ENCODE measurements at regions not wholly inside any gene's neighbourhood (a gene's known extent, or its start where the extent isn't known, plus 50 kb on each side); places are given as distances from the start of the nearest gene placed in this dataset.

- no peak for TF ChIP-seq EP300 (IDR thresholded peaks at IDR 0.05; ENCODE audit: low read depth)
- TF ChIP-seq CTCF (IDR thresholded peaks at IDR 0.05), result no peak
- TF ChIP-seq POLR2AphosphoS5 (IDR thresholded peaks at IDR 0.05), result no peak
- no peak for TF ChIP-seq POLR2A (IDR thresholded peaks at IDR 0.05)
- Histone ChIP-seq H3K9me3 (no peaks in the 10 kb centered on the region), H3K4me1 (no peaks in the 10 kb centered on the region), H3K27ac (no peak overlapping the region), H3K27me3 (no peaks in the 10 kb centered on the region), H3K4me3 (no peak overlapping the region), H3K36me3 (no peaks in the 10 kb centered on the region)
- in situ Hi-C loops (cut with MboI; ENCODE audit: low pct_ligation_motif_present in 1 of 4, low pct_unique_long_range_greater_than_20kb in 1 of 4, low sequenced_read_pairs in 3 of 4) (no loop called here), intact Hi-C loops (cut with DNase I; ENCODE audit: low total_unique reads) (no loop called here)
- no peak for DNase-seq
- 47 to 62% methylated on average over 4 of the region's 4 CpGs for WGBS, 2 donors (ENCODE audit: low coverage in 1 of 2)
Observed at GRCh38 chr2:3082705-3083104, 294.9 kb downstream of the EIPR1 start.

DNA sequence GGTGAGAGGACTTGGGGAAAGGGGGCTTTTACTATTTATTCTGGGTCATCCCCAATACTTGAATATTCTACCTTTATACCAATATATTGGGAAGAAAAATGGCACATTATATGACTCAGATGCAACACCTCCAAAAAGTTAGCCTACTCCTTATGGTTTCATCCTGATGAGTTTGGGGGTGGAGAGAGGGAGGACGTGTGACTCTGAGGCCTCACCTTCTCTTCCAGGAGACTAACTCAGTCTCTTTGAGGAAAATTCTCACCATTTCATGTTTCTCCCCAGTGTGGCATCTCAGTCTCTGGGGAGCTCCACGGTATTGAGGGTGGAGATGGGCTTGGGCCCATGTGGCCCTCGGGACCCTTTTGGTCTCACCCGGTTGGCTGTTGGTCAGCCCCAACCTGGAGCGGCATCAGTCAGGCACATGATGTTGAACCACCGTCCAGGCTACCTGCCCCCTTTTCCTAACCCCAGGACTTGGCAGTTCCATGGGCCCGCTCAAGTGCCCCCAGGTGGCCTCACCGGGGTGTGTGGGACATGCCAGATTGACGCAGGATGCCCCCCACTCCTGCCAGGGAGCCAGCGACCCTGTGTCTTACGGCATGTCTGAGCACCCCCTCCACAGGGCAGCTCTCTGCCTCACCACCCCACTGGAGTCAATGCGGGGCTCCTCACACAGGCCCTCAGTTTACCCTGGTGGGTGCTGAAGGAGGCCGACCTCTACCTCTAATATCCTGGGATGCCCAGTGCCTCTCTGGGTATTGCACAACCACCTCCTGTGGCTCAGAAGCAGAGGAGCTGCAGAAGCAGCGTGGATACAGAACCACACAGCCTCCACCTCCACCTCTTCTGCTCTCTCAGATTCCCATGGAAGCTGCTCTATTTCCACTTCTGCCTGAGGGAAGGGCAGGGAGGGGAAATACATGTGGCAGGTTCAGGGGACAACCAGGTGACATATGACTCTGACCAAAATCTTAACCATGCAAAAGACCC lies 297.4 kb downstream of the EIPR1 start:
- in situ Hi-C loops (cut with MboI; ENCODE audit: low pct_ligation_motif_present in 1 of 4, low pct_unique_long_range_greater_than_20kb in 1 of 4, low sequenced_read_pairs in 3 of 4), result no loop called here
- no peak for DNase-seq
- Histone ChIP-seq H3K27me3 (no peaks in the 10 kb centered on the region), H3K4me3 (no peak overlapping the region), H3K36me3 (no peaks in the 10 kb centered on the region), H3K4me1 (no peaks in the 10 kb centered on the region), H3K9me3 (no peaks in the 10 kb centered on the region), H3K27ac (no peak overlapping the region)
- intact Hi-C loops (cut with DNase I; ENCODE audit: low total_unique reads), result no loop called here
- TF ChIP-seq EP300 (IDR thresholded peaks at IDR 0.05; ENCODE audit: low read depth) (no peak), POLR2AphosphoS5 (IDR thresholded peaks at IDR 0.05) (no peak), CTCF (IDR thresholded peaks at IDR 0.05) (no peak), POLR2A (IDR thresholded peaks at IDR 0.05) (no peak)
- WGBS, 2 donors (ENCODE audit: low coverage in 1 of 2), result 80 to 84% methylated on average over 1 to 9 of the region's 14 CpGs

DNA sequence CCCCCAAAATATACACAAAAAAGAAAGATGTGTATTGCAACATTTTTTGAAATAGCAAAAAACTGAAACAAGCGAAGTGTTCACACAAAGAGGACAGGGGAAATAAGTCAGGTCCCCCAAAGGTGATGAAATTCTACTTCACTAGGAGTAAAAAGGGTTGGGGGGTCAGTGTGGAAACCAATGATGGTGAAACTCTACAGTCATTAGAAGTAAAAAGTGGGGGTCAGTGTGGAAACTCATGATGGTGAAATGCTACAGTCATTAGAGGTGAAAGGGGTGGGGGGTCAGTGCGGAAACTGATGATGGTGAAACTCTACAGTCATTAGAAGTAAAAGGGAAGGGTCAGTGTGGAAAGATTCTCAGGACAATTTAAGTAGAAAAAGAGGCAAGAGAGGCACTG lies 298.2 kb downstream of the EIPR1 start:
- in situ Hi-C loops (cut with MboI; ENCODE audit: low pct_ligation_motif_present in 1 of 4, low pct_unique_long_range_greater_than_20kb in 1 of 4, low sequenced_read_pairs in 3 of 4), result no loop called here
- no peaks in the 10 kb centered on the region for H3K36me3 ChIP-seq
- TF ChIP-seq POLR2A (IDR thresholded peaks at IDR 0.05) (no peak), EP300 (IDR thresholded peaks at IDR 0.05; ENCODE audit: low read depth) (no peak)
- no peaks in the 10 kb centered on the region for H3K9me3 ChIP-seq
- 81 to 83% methylated on average over 2 of the region's 2 CpGs for WGBS, 2 donors (ENCODE audit: low coverage in 1 of 2)
- DNase-seq, result no peak
- H3K4me3 ChIP-seq, result no peak overlapping the region
- intact Hi-C loops (cut with DNase I; ENCODE audit: low total_unique reads), result no loop called here
- H3K27ac ChIP-seq, result no peak overlapping the region
- H3K4me1 ChIP-seq, result no peaks in the 10 kb centered on the region
- H3K27me3 ChIP-seq, result no peaks in the 10 kb centered on the region

DNA sequence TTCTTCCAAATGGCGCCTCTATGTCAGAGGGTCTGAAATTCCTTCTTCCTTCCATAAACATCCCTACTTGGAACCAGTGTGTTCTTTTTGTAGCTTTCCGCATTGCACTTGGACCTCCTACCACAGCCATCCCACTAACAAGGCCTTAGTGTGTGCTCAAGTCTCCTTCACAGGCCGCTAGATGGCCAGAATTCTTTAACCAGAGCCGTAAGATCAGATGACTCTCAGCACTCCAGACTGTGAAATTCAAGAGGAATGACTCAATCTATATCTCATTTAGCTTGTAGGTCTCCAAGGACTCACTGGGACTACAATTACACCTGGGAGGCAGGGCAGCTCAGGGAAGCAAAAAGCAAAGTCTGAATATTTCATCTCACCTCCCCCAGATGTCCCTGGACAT lies 298.9 kb downstream of the EIPR1 start:
- no peak for DNase-seq
- H3K27me3 ChIP-seq, result no peaks in the 10 kb centered on the region
- no peaks in the 10 kb centered on the region for H3K4me1 ChIP-seq
- H3K4me3 ChIP-seq, result no peak overlapping the region
- intact Hi-C loops (cut with DNase I; ENCODE audit: low total_unique reads) (no loop called here), in situ Hi-C loops (cut with MboI; ENCODE audit: low pct_ligation_motif_present in 1 of 4, low pct_unique_long_range_greater_than_20kb in 1 of 4, low sequenced_read_pairs in 3 of 4) (no loop called here)
- no peaks in the 10 kb centered on the region for H3K36me3 ChIP-seq
- WGBS, 2 donors (ENCODE audit: low coverage in 1 of 2), result 82 to 83% methylated on average over 1 to 4 of the region's 4 CpGs
- no peak overlapping the region for H3K27ac ChIP-seq
- TF ChIP-seq EP300 (IDR thresholded peaks at IDR 0.05; ENCODE audit: low read depth), result no peak
- TF ChIP-seq POLR2AphosphoS5 (IDR thresholded peaks at IDR 0.05), result no peak
- TF ChIP-seq CTCF (IDR thresholded peaks at IDR 0.05), result no peak
- no peak for TF ChIP-seq POLR2A (IDR thresholded peaks at IDR 0.05)
- H3K9me3 ChIP-seq, result no peaks in the 10 kb centered on the region
